ENCODE measurements at regions not wholly inside any gene's neighbourhood (a gene's known extent, or its start where the extent isn't known, plus 50 kb on each side); places are given as distances from the start of the nearest gene placed in this dataset.

- TF ChIP-seq, protein P1, sequence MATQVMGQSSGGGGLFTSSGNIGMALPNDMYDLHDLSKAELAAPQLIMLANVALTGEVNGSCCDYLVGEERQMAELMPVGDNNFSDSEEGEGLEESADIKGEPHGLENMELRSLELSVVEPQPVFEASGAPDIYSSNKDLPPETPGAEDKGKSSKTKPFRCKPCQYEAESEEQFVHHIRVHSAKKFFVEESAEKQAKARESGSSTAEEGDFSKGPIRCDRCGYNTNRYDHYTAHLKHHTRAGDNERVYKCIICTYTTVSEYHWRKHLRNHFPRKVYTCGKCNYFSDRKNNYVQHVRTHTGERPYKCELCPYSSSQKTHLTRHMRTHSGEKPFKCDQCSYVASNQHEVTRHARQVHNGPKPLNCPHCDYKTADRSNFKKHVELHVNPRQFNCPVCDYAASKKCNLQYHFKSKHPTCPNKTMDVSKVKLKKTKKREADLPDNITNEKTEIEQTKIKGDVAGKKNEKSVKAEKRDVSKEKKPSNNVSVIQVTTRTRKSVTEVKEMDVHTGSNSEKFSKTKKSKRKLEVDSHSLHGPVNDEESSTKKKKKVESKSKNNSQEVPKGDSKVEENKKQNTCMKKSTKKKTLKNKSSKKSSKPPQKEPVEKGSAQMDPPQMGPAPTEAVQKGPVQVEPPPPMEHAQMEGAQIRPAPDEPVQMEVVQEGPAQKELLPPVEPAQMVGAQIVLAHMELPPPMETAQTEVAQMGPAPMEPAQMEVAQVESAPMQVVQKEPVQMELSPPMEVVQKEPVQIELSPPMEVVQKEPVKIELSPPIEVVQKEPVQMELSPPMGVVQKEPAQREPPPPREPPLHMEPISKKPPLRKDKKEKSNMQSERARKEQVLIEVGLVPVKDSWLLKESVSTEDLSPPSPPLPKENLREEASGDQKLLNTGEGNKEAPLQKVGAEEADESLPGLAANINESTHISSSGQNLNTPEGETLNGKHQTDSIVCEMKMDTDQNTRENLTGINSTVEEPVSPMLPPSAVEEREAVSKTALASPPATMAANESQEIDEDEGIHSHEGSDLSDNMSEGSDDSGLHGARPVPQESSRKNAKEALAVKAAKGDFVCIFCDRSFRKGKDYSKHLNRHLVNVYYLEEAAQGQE (IDR thresholded peaks at IDR 0.05), result no peak
- TF ChIP-seq, protein P2, sequence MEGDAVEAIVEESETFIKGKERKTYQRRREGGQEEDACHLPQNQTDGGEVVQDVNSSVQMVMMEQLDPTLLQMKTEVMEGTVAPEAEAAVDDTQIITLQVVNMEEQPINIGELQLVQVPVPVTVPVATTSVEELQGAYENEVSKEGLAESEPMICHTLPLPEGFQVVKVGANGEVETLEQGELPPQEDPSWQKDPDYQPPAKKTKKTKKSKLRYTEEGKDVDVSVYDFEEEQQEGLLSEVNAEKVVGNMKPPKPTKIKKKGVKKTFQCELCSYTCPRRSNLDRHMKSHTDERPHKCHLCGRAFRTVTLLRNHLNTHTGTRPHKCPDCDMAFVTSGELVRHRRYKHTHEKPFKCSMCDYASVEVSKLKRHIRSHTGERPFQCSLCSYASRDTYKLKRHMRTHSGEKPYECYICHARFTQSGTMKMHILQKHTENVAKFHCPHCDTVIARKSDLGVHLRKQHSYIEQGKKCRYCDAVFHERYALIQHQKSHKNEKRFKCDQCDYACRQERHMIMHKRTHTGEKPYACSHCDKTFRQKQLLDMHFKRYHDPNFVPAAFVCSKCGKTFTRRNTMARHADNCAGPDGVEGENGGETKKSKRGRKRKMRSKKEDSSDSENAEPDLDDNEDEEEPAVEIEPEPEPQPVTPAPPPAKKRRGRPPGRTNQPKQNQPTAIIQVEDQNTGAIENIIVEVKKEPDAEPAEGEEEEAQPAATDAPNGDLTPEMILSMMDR (IDR thresholded peaks at IDR 0.05; ENCODE audit: low read depth, low read length, missing input control), result no peak
Measured at GRCh38 chr12:13350946-13351345, 154.4 kb downstream of the EMP1 start.

Measured in liver (tissue), 2 donors.